Thyroid gland (tissue), 4 donors: ENCODE measurements at regions not wholly inside any gene's neighbourhood (a gene's known extent, or its start where the extent isn't known, plus 50 kb on each side); places are given as distances from the start of the nearest gene placed in this dataset.

ENCODE experiments used
- DNase-seq, 2 donors: peaks; one replicate each; pipeline ENCODE4 v3.0.0-alpha.2; 2019
- H3K27ac ChIP-seq, 3 donors: fragments of 200-600 bp; sonication (generic); 1 replicate in 2 of 3; 2 replicates in 1 of 3; pipeline ENCODE4 v1.5.1; 2016 to 2019; ENCODE audit warnings: mild to moderate bottlenecking in 1 of 3, moderate library complexity in 1 of 3
- H3K27me3 ChIP-seq: fragments of 200-600 bp; sonication (generic); one replicate; pipeline ENCODE4 v1.5.1; 2019
- H3K36me3 ChIP-seq, 2 donors: fragments of 200-600 bp; sonication (generic); one replicate each; pipeline ENCODE4 v1.5.1; 2016 to 2019
- H3K4me1 ChIP-seq, 2 donors: fragments of 200-600 bp; sonication (generic); one replicate each; pipeline ENCODE4 v1.5.1; 2017 to 2019
- H3K4me3 ChIP-seq, 3 donors: fragments of 200-600 bp; sonication (generic); replicated peaks in 1 of 3; 1 replicate in 2 of 3; 2 replicates in 1 of 3; pipeline ENCODE4 v1.5.1; 2016; ENCODE audit warnings: mild to moderate bottlenecking in 1 of 3
- H3K9me3 ChIP-seq: fragments of 200-600 bp; sonication (generic); one replicate; pipeline ENCODE4 v1.5.1; 2017
- CTCF ChIP-seq, 6 experiments: fragments of 200-600 bp in 3 of 6; fragments of 450-650 bp in 3 of 6; sonication (generic) in 3 of 6; IDR thresholded peaks; one replicate each; pipeline ENCODE4 v1.5.1; 2016 to 2019; ENCODE audit warnings: antibody characterized with exemption in 6 of 6, mild to moderate bottlenecking in 2 of 6, inconsistent platforms in 1 of 6, moderate library complexity in 1 of 6
- POLR2A ChIP-seq, 2 donors: fragments of 450-650 bp; IDR thresholded peaks; one replicate each; pipeline ENCODE4 v1.6.1; 2017; ENCODE audit warnings: antibody characterized with exemption in 2 of 2, mild to moderate bottlenecking in 2 of 2, moderate library complexity in 1 of 2
- WGBS, 2 donors: methylation state at CpG; one replicate each; pipeline ENCODE4 v1.1.5; 2017; 5-methylcytosine and 5-hydroxymethylcytosine counted together
- intact Hi-C: fragments of 100-400 bp; cut with DNase I; formaldehyde crosslinking; loops from one replicate; pipeline ENCODE4 v1.15.1; 2023

DNA sequence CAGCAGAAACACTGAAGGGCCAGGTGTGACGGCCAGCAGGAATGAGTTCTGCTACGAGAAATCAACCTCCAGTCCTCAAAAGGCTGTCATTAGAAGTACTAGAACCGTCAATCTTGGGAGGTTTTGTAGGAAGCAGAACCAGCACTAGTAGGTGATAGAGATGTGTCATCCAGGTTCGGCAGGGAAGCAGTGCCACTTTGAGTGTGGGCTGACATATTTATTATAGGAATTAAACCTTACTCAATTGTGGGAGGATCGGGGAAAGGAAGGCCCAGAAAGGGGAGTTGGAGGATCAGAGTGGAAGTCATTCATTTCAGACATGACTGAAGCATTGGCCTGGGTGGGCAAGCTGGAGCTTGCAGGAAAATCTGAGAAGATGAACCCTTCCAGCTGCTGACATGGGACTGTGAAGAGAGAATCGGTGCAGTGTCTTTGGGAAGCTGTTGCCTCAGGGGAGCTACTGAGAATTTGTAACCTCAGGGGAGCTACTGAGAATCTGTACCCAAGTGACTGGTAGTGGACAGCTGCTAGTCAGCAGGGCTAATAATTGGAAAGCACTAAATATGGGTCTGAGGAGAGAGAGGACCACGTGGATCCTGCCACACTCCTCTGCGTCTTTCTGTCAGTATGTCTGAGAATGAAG is 177.4 kb downstream of the SPRY1 start:
- 88 to 94% methylated on average over 8 of the region's 8 CpGs for WGBS, 2 donors
- no peaks in the 10 kb centered on the region for H3K36me3 ChIP-seq
- H3K27ac ChIP-seq: no peak overlapping the region
- H3K4me3 ChIP-seq: no peak overlapping the region
- H3K27me3 ChIP-seq: no peaks in the 10 kb centered on the region
- no peaks in the 10 kb centered on the region for H3K4me1 ChIP-seq
- no peak for TF ChIP-seq CTCF (IDR thresholded peaks at IDR 0.05)
- no peak for TF ChIP-seq POLR2A (IDR thresholded peaks at IDR 0.05)
- no peak for DNase-seq
- intact Hi-C loops: no loop called here
- no peaks in the 10 kb centered on the region for H3K9me3 ChIP-seq

GRCh38 chr4:123575291-123575690 is 178.7 kb downstream of the SPRY1 start:
- H3K4me1 ChIP-seq: no peaks in the 10 kb centered on the region
- TF ChIP-seq POLR2A (IDR thresholded peaks at IDR 0.05): no peak
- TF ChIP-seq CTCF (IDR thresholded peaks at IDR 0.05): no peak
- H3K27me3 ChIP-seq: no peaks in the 10 kb centered on the region
- no peak overlapping the region for H3K4me3 ChIP-seq
- H3K27ac ChIP-seq: no peak overlapping the region
- intact Hi-C loops: no loop called here
- H3K36me3 ChIP-seq: no peaks in the 10 kb centered on the region
- WGBS, 2 donors: 94 to 96% methylated on average over 4 of the region's 4 CpGs
- no peaks in the 10 kb centered on the region for H3K9me3 ChIP-seq
- no peak for DNase-seq

DNA sequence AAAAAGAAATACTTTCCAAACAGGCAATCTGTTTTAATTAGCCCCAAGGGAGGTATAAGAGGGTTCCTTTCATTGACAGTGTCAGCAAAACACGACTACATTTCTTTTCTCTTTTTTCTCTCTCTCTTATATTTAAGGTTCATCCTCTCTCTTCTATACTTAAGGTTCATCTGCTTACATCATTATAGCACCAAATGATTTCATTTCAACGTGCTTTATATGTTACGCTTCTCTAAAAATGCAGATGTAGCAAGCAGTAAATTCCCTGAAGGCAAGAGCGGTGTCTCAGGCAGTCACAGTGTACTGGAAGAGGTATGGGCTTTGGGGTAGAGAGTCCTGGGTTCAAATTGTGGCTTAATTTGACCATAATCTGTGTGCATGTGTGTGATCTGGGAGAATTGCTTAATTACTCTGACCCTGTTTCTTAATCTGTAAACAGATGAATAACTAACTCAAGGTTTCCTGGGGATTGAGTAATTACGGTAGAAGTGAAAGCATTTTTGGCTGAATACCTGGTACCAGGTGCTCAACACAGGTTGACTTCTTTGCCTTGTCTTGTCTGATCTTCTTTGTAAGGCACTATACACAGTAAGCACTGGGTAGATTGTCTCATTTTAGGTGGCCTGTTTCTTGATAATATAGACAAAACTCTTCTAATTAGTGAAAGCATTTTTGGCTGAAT is 180.8 kb downstream of the SPRY1 start:
- no peak overlapping the region for H3K4me3 ChIP-seq
- H3K9me3 ChIP-seq: no peaks in the 10 kb centered on the region
- WGBS, 2 donors: 83 to 87% methylated on average over 5 of the region's 5 CpGs
- no peak for TF ChIP-seq POLR2A (IDR thresholded peaks at IDR 0.05)
- TF ChIP-seq CTCF (IDR thresholded peaks at IDR 0.05): no peak
- no peak for DNase-seq
- H3K4me1 ChIP-seq: no peaks in the 10 kb centered on the region
- H3K36me3 ChIP-seq: no peaks in the 10 kb centered on the region
- intact Hi-C loops: no loop called here
- no peaks in the 10 kb centered on the region for H3K27me3 ChIP-seq
- H3K27ac ChIP-seq: no peak overlapping the region

DNA sequence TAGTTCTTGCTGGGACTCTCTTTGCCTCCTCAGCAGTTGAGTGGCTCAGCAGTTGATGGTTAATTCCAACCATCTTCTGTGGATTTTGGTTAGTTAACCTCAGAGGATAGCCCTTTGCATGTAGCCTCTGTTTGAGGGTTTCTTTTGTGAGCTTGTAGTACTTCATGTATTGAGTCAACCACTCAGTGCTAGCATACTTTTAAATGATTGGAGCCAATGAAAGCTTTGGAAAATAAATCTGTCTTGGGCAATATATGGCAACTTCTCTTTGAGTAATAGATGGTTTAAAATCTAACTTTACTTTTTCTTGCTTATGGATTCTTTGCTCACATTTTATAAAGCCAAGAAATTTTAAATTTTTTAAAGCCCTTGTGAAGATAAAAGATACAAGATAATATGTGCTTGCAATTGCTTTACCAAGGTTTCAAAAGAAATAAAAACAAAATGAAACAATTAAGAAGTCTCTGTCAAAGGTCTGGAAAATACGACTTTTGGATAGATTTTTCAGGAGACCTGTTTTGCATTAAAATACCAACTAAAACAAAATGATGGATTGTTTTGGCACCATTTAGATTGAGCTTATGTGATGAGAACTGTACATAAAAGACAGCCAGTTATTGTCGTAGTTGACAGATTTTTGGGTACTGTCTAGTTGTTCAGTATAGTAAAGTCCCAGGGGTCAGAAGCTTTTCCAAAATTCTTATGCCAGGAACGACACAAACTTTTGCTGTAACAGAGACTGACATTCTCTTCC is 181.9 kb downstream of the SPRY1 start:
- Histone ChIP-seq H3K27me3 (no peaks in the 10 kb centered on the region), H3K4me3 (no peak overlapping the region), H3K36me3 (no peaks in the 10 kb centered on the region), H3K4me1 (no peaks in the 10 kb centered on the region), H3K27ac (no peak overlapping the region), H3K9me3 (no peaks in the 10 kb centered on the region)
- 74 to 88% methylated on average over 3 of the region's 3 CpGs for WGBS, 2 donors
- no peak for DNase-seq
- intact Hi-C loops: no loop called here
- TF ChIP-seq POLR2A (IDR thresholded peaks at IDR 0.05): no peak
- TF ChIP-seq CTCF (IDR thresholded peaks at IDR 0.05): no peak

DNA sequence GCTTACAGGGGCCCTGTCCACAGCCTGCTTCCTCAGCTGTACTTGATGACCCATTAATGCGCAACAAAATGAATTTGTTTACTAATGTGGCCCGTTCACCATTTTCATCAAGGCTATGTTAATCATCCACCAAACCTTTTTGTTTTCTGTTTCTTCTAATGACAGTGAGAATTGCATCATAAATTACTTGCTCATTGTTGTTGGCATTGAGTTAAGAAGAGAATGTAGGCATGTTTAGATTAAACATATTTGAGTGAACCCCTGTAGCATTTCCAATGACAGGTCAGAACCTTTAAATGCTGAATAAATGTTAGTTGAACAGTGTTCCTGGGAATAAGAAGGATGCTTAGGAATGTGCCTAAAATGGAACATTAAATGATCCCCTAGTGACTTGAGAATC is 183.4 kb downstream of the SPRY1 start:
- no peak overlapping the region for H3K27ac ChIP-seq
- H3K4me1 ChIP-seq: no peaks in the 10 kb centered on the region
- H3K36me3 ChIP-seq: no peaks in the 10 kb centered on the region
- intact Hi-C loops: no loop called here
- TF ChIP-seq CTCF (IDR thresholded peaks at IDR 0.05) (no peak), POLR2A (IDR thresholded peaks at IDR 0.05) (no peak)
- no peaks in the 10 kb centered on the region for H3K9me3 ChIP-seq
- WGBS, 2 donors: 95% methylated on average over 2 of the region's 2 CpGs
- H3K27me3 ChIP-seq: no peaks in the 10 kb centered on the region
- DNase-seq: no peak
- H3K4me3 ChIP-seq: no peak overlapping the region
